Bone marrow (tissue), 2 donors: ENCODE measurements at regions not wholly inside any gene's neighbourhood (a gene's known extent, or its start where the extent isn't known, plus 50 kb on each side); places are given as distances from the start of the nearest gene placed in this dataset.

Experiments
- DNase-seq, 2 donors: peaks; one replicate each; lab custom pipeline; 2025; lab: John Stamatoyannopoulos, UW

GRCh38 chr2:150618245-150618895 is 130.9 kb upstream of the RND3 start:
- no peak for DNase-seq

DNA sequence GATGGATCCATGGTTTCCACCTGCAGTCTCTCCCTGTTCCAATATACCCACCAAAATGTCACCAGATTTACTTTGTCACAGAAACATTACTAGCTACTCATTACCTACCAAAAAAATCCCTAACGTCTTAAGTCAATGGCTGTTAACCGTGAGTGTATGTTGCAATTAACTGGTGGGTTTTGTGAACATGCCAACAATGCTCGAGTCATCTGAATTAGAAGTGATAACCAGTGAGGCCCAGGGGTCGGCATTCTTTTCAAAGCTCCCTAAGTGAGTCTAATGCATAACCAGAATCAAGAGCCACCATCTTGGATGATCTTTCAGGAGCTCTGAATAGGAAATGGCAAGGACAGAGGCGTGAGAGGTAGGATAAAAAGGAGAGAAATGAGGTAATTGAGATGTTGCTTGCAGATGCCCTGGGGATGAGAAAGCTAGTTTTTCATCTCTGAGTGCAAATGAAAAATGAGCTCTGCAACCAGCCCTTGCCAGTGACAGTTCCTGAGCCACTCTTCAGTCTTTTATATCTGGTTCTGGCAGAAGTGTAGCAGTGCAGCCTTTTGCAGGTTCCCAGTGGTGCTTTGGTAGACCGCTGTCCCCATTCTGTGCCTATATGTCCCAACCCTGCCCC is 130.0 kb upstream of the RND3 start:
- DNase-seq, result no peak

DNA sequence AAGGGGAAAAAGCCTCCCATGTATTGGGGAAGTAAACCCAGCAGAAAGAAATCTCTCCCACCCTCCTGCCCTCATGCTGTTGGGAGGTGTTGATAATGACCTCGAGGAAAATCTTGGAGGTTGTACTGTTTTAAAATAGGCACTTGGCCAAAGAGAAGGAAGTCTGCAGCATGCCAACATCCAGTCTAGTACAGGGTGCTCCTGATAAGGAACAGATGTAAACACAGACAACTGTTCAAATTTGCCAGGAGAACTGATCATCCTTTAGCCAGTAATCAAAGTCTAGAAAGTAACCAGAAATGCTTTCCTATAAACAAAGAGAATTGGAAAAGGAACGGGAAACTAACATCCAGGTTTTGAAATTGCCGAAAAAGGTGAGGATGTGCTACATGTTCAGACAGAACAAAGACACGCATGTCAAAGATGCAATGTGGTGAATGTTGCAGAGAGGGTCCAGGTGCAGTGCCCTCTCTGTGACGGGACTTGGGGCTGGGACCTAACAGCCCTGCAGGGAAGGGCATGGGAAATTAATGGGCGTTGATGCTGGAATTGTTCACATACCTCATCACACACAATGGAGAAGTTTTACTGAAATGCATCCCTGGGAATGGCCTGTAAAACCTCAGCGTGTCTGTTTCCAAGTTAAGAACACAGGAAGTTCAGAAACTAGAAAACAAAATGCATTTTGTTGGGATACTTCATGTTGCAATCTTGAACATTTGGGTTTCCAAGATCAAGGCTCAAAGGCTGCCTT is 125.7 kb upstream of the RND3 start:
- no peak for DNase-seq

- DNase-seq, result no peak
These were observed 123.3 kb upstream of the RND3 start for GRCh38 chr2:150610670-150611279.

GRCh38 chr2:150609831-150610582 is 122.5 kb upstream of the RND3 start:
- DNase-seq, result no peak

DNA sequence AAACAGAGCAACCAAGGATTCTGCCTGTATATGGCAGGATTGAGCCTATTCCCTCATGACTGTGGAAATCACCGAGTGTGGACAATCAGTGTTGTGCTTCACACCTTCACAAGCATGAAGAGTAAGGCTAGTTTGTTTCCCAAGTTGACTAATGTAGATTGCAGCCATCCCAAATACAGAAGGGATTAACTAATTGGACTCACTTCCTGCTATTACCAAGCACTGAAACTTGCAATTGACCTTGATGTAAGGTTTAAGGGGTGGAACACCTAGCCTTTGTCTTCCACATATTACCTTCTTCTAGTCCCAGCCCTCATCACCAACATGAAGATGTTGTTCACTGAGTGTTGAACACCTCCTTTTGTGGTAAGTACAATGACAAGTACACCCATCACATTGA is 120.9 kb upstream of the RND3 start:
- DNase-seq, result no peak

GRCh38 chr2:150607390-150607811 is 119.9 kb upstream of the RND3 start:
- DNase-seq, result no peak

GRCh38 chr2:150606380-150607060 is 119.1 kb upstream of the RND3 start:
- DNase-seq, result no peak

DNA sequence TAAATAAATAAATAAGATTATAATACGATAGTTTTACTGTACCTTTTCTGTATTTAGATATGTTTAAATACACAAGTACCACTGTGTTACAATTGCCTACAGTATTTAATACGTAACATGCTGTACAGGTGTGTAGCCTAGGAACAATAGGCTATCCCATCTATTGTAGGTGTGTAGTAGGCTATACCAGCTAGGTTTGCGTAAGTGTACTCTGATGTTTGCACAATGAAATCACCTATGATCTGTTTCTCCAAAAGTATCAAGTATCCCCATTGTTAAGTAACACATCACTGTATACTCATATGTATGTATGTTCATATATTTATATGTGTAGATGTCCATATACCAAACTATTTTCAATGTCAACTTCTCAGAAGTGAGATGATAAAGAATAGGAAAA is 118.2 kb upstream of the RND3 start:
- no peak for DNase-seq

DNA sequence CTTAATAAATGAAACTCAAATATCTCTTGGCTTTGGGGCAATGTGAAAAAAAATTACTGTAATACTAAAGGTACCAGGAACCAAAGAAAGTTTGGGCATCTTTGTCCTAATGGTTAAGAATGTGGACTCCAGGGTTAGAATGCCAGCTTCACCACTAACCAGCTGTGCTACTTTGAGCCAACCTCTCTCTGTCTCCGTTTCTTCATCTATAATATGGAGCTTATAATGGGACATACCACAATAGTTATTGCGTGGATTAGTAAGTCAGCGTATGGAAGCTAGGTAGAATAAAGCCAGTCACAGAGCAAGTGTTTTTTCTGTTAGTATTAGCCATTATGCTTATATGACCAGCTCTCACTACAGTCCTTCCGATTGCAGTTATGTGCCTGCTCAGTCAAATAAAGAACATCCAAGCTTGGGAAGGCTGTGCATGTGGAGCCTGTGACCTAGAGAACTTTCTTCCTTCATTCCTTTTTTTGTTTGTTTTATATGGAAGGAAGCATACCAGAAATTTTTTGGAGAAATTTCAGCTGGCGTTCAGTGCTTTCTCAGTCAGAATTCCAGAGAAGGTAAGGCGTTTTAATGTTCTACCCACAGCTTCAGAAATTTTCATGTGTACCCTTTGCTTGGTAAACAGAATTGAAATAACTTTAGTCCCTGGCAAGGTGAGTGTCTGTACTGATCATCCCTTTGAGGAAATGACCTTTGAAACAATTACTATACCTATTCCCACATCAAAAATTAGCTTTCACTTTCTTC is 114.0 kb upstream of the RND3 start:
- no peak for DNase-seq

DNA sequence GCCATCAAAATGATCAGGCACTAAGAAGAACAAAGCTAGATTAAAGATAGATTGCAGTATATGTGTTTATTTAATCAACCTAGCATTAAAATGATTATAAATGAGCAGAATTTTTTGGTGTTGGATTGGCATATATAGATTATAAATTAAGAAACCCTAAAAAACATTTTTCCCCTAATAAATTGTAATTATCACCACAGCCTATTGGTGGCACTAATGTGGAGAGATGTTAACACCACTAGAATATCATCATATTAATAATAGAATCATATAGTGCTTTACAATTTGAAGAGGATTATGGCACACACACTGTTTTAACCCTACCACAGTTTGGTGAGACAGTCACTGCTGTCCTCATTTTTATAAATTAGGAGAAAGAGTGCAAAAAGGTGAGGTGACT is 112.4 kb upstream of the RND3 start:
- no peak for DNase-seq

GRCh38 chr2:150598383-150598782 is 110.9 kb upstream of the RND3 start:
- no peak for DNase-seq

DNA sequence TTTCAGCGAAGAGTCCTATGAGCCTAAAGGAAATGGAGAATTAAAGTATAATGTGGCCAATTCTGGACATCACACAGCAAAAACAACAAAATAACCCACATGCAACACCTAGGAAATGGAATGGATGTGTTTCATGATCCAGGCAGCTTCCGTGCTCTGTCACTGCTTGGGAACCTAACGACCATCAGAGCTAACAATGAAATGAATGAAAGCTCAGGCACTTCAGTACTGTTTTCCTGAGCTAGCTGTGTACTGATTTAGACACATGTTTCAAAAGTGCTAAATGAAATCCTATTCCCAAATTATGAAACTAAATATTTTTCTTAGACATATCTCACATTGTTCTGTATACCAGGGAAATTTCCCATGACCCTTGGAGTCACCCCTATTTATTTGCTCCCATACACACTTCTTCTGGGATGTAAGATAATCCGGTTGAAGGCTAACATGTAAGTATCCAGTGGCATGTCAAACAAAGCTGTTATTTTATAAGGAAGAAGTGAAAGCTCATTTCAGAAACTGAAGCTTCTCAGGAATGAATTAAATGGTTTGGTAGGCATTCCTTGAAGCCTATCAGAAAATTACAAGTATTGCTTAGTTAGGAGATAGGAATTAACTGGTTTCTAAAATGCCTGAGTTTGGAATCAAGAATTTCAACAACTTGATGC is 108.5 kb upstream of the RND3 start:
- no peak for DNase-seq

DNA sequence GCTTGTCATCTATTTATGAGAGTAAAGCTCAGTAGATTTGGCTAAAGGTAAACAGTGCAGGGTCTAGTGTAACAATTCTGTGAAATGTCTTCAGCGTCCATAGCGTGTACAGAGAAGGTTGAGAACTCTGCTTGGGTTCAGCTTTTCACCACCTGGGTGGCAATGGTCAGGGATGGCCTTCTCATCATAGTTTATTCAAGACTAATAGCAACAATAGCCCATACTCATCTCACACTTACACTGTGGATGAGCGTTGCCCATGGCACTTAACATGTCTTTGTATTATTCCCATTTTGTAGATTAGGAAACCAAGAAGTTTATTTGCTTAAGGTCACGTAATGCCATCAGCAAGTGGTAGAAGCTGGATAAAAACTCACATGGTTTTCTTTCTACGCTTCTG is 106.8 kb upstream of the RND3 start:
- DNase-seq, result no peak

DNA sequence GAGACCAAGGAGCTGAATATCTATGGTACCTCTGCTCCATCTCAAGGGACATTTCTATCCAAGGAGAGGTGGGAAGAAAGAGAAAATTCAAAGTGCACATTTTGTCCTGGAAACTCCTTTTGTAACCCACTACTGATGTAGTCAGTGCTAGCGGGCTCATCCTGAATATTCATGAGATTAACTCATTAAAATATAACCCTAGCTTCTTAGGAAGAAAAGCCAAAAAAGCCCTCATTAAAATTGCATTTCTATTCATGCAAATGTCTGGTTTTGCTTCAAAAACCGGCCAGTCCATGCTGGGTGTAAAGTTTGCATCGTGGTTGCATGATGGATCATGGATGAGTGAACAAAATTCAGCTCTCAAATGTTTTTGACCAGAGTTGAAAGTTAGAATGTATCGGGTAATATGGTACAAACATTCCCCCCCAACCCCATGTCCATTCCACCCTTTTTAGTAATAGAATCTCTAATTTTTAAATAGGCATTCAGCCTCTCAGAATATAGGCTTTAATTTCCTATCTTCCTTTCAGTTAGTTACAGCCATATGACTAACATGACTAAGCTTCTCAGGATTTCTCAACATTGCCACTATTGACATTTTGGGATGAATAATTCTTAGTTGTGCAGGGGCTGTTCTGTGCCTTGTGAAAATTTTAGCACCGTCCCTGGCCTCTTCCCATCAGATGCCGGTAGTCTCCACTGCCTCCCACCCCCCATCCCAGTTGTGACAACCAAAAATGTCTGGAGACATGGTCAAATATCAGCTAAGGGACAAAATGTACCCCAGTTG is 104.2 kb upstream of the RND3 start:
- no peak for DNase-seq

DNA sequence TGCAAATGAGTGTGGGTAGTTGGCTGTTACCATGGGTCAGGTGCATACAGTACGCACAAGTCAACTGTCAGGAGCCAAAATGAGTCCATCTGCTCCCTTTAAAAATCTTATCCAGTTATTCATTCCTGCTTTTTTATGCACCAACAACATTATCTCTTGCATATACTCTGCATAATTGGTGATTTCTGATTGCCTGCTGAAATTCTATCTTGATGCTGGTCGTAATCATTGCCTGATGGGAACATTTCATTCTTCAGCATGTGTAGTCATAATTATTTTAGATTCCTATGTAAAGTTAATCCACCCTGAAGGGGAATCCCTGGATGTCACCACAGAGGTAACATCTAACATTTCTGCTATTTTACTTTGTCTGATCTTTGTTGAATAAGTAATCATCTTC is 102.2 kb upstream of the RND3 start:
- DNase-seq, result no peak

DNA sequence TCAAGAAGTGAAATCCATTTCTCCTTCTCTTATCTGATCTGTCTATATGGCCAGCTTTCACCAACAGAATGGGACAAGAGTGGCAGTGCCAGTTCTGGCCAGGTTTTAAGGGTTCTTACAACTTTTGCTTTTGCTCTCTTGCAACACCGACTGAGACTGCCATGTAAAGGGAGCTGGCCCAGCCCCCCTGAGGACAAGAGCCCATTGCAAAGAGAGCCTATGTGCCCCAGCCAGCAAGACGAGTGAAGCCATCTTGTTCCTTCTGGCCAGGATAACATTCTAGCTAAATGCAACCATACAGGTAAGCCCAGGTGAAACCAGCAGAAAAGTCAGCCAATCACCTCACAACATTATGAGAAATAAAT is 101.0 kb upstream of the RND3 start:
- DNase-seq, result no peak

DNA sequence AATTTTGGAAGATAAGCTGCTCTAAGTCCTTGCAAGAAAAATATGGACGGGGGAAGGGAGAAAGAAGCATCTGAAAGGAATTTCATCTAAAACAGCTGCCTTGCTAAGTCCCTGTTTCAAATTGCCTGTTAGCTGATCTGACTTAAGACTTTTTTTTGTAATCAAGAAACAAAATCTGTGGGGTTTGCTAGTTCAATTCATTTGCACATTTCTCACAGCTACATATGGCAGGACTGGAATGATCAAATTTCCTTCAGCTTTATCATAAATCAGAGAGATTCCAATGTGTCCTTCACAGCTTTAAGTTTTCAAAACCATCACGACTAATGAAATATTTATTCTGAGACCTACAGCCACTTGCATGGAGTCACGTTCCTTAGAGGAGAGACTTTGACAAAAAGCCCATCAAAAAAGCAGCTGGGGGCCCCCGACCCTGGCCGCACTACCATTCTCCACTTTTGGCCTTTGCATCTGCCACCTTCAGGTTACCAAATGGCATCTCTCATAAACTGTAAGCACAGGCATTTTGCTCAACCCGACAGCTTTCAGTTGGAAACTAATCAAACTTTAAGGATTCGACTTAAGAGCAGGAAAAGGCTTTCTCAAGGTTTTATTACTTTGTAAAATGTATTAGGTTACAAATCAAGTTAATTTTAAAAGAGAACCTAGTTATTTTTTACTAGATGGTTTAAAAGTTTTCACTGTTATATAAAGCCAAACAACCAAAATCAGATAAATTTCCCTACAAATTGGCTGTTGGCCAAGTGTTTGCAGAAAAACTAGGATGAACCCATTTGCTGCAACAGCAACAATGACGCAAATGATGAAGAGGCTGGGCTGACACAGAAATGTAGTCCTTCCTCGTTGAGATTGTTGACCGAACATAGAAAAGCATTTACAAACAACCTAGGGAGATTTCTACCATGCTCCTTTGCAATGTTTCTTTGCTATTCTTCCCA is 100.4 kb upstream of the RND3 start:
- no peak for DNase-seq
